Keratinocyte (primary cell): ENCODE measurements at regions not wholly inside any gene's neighbourhood (a gene's known extent, or its start where the extent isn't known, plus 50 kb on each side); places are given as distances from the start of the nearest gene placed in this dataset.

Experiments
- EZH2 ChIP-seq: IDR thresholded peaks from one replicate; pipeline ENCODE4 v1.6.1; 2012; ENCODE audit warnings: inconsistent platforms, mild to moderate bottlenecking, low read length, moderate library complexity
- TF ChIP-seq, protein P1 (sequence below), 3 experiments: IDR thresholded peaks in 1 of 3; conservative IDR thresholded peaks in 1 of 3; optimal IDR thresholded peaks in 1 of 3; 2 replicates in 2 of 3; 3 replicates in 1 of 3; pipeline versions ENCODE3 to v1.5.1; 2011; ENCODE audit warnings: low read length in 3 of 3, mild to moderate bottlenecking in 3 of 3, moderate library complexity in 2 of 3, control low read depth in 1 of 3, inconsistent platforms in 1 of 3; ENCODE audit not compliant: insufficient read depth in 2 of 3; ENCODE audit errors: extremely low read depth in 1 of 3

GRCh38 chr2:145416640-145417039 is 896.7 kb upstream of the ZEB2 start:
- TF ChIP-seq, protein P1, sequence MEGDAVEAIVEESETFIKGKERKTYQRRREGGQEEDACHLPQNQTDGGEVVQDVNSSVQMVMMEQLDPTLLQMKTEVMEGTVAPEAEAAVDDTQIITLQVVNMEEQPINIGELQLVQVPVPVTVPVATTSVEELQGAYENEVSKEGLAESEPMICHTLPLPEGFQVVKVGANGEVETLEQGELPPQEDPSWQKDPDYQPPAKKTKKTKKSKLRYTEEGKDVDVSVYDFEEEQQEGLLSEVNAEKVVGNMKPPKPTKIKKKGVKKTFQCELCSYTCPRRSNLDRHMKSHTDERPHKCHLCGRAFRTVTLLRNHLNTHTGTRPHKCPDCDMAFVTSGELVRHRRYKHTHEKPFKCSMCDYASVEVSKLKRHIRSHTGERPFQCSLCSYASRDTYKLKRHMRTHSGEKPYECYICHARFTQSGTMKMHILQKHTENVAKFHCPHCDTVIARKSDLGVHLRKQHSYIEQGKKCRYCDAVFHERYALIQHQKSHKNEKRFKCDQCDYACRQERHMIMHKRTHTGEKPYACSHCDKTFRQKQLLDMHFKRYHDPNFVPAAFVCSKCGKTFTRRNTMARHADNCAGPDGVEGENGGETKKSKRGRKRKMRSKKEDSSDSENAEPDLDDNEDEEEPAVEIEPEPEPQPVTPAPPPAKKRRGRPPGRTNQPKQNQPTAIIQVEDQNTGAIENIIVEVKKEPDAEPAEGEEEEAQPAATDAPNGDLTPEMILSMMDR (optimal IDR thresholded peaks at IDR 0.05 in 1 of 3, IDR thresholded peaks at IDR 0.05 in 1 of 3, conservative IDR thresholded peaks at IDR 0.05 in 1 of 3; ENCODE audit: extremely low read depth in 1 of 3, insufficient read depth in 2 of 3, low read length in 3 of 3), result no peak
- TF ChIP-seq EZH2, result no peak
